Osteocyte (in vitro differentiated cells): ENCODE measurements at regions not wholly inside any gene's neighbourhood (a gene's known extent, or its start where the extent isn't known, plus 50 kb on each side); places are given as distances from the start of the nearest gene placed in this dataset.

Experiments used
- DNase-seq: peaks from one replicate; pipeline ENCODE4 v3.0.0; 2021; ENCODE audit warnings: mixed read lengths; ENCODE audit not compliant: unreplicated experiment; ENCODE audit errors: extremely low spot score
- H3K27ac Mint-ChIP-seq: one replicate; pipeline ENCODE4 v1.8.0; 2021; ENCODE audit warnings: mild to moderate bottlenecking, mixed read lengths; ENCODE audit not compliant: unreplicated experiment
- H3K27me3 Mint-ChIP-seq: one replicate; pipeline ENCODE4 v1.8.0; 2021; ENCODE audit warnings: mixed read lengths; ENCODE audit not compliant: unreplicated experiment
- H3K36me3 Mint-ChIP-seq: one replicate; pipeline ENCODE4 v1.8.0; 2021; ENCODE audit warnings: mixed read lengths; ENCODE audit not compliant: unreplicated experiment
- H3K4me1 Mint-ChIP-seq: one replicate; pipeline ENCODE4 v1.8.0; 2021; ENCODE audit warnings: mixed read lengths; ENCODE audit not compliant: unreplicated experiment
- H3K4me3 Mint-ChIP-seq: one replicate; pipeline ENCODE4 v1.8.0; 2021; ENCODE audit warnings: mild to moderate bottlenecking, moderate library complexity, mixed read lengths; ENCODE audit not compliant: unreplicated experiment
- H3K9me3 Mint-ChIP-seq: one replicate; pipeline ENCODE4 v1.8.0; 2021; ENCODE audit warnings: mixed read lengths; ENCODE audit not compliant: unreplicated experiment
- CTCF ChIP-seq: fragments of 200-600 bp; sonication (generic); IDR thresholded peaks from 2 replicates; pipeline ENCODE4 v1.5.0; 2021; ENCODE audit warnings: antibody characterized with exemption, mild to moderate bottlenecking, moderate library complexity

DNA sequence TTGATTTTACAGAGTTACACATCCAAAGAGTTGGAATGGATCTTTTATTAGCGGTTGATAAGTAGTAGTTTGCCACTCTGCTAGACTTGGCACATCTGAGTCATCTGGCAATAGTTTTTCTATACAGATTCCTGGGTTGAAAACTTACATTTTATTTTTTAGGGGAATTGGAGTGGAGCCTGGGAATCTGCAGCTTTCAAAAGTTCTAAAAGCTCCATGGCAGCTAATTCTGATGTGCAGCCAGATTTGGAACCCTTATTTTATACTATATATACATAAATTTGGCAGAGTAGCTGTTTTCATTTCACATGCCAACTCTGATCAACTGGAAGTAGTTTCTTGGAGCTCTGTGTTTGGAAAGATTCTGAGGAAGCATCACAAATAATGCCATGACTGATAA lies 715.5 kb downstream of the TLR4 start:
- TF ChIP-seq CTCF, result no peak
- no peaks in the 10 kb centered on the region for H3K27me3 Mint-ChIP-seq
- H3K9me3 Mint-ChIP-seq, result peaks cover 3% of the 10 kb centered on the region
- H3K4me3 Mint-ChIP-seq, result no peak overlapping the region
- no peak for DNase-seq
- no peak overlapping the region for H3K27ac Mint-ChIP-seq
- no peaks in the 10 kb centered on the region for H3K4me1 Mint-ChIP-seq
- H3K36me3 Mint-ChIP-seq, result no peaks in the 10 kb centered on the region

DNA sequence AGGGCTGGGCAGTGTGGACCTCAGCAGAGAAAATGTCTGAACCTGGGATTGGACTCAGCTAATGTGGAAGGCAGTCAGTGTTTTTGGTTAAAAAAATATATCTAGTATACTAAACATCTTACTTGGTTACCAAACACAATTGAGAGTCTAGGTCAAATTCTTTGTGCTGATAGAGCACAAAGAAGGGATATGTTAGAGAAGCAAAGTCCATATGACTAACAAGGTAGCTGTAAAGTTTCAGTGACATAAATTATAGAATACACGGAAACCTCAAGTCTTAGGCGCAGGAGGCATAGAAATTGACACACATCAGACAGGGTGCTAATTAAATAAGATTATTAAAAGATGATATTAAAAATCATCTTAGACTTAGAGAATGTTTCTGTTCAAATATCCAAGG lies 718.3 kb downstream of the TLR4 start:
- H3K4me1 Mint-ChIP-seq, result no peaks in the 10 kb centered on the region
- peaks cover 3% of the 10 kb centered on the region for H3K9me3 Mint-ChIP-seq
- no peak overlapping the region for H3K4me3 Mint-ChIP-seq
- DNase-seq, result no peak
- no peak overlapping the region for H3K27ac Mint-ChIP-seq
- no peak for TF ChIP-seq CTCF
- H3K36me3 Mint-ChIP-seq, result no peaks in the 10 kb centered on the region
- no peaks in the 10 kb centered on the region for H3K27me3 Mint-ChIP-seq

GRCh38 chr9:118423021-118423420 lies 718.8 kb downstream of the TLR4 start:
- DNase-seq, result no peak
- no peak overlapping the region for H3K27ac Mint-ChIP-seq
- H3K27me3 Mint-ChIP-seq, result no peaks in the 10 kb centered on the region
- no peaks in the 10 kb centered on the region for H3K4me1 Mint-ChIP-seq
- no peak for TF ChIP-seq CTCF
- H3K36me3 Mint-ChIP-seq, result no peaks in the 10 kb centered on the region
- H3K9me3 Mint-ChIP-seq, result peaks cover 3% of the 10 kb centered on the region
- H3K4me3 Mint-ChIP-seq, result no peak overlapping the region

- no peaks in the 10 kb centered on the region for H3K36me3 Mint-ChIP-seq
- no peak overlapping the region for H3K27ac Mint-ChIP-seq
- no peak for TF ChIP-seq CTCF
- no peaks in the 10 kb centered on the region for H3K4me1 Mint-ChIP-seq
- no peak overlapping the region for H3K4me3 Mint-ChIP-seq
- H3K9me3 Mint-ChIP-seq, result peaks cover 3% of the 10 kb centered on the region
- no peak for DNase-seq
- no peaks in the 10 kb centered on the region for H3K27me3 Mint-ChIP-seq
Measured at GRCh38 chr9:118423721-118424120, 719.5 kb downstream of the TLR4 start.

- no peak for TF ChIP-seq CTCF
- Mint-ChIP-seq H3K36me3 (no peaks in the 10 kb centered on the region), H3K4me1 (no peaks in the 10 kb centered on the region), H3K27me3 (no peaks in the 10 kb centered on the region), H3K9me3 (no peaks in the 10 kb centered on the region), H3K4me3 (no peak overlapping the region), H3K27ac (no peak overlapping the region)
- no peak for DNase-seq
Measured at GRCh38 chr9:118426772-118427171, 722.6 kb downstream of the TLR4 start.
